ENCODE measurements at regions not wholly inside any gene's neighbourhood (a gene's known extent, or its start where the extent isn't known, plus 50 kb on each side); places are given as distances from the start of the nearest gene placed in this dataset.

DNA sequence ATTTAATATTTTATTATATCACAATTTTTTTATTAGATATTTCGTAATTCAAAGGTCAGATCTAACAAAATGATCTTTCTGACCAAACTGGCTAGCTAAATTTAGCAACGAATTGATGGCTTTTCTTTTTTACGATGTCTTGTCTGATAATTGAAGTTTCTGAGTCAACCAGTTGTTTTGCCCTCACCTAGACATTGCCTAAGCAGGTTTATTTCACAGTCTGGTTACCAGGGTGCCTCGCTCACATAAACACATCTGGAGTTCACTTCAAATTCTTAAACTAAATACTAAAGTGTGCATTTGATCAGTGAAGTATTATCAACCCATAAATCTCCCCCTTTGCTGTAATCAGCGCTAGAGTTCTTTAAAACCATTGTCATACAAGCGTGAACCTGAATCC lies 448.3 kb downstream of the TLE4 start:
- Histone ChIP-seq H3K27me3 (ENCODE audit: insufficient read depth, low read length) (no peaks in the 10 kb centered on the region), H2AFZ (ENCODE audit: low read length, unreplicated experiment) (no peak overlapping the region), H3K4me1 (ENCODE audit: control insufficient read depth, insufficient read depth, low read length, unreplicated experiment) (no peaks in the 10 kb centered on the region), H3K27ac (ENCODE audit: low read depth, low read length) (no peak overlapping the region), H3K4me3 (ENCODE audit: low read depth, low read length) (no peak overlapping the region), H3K36me3 (ENCODE audit: insufficient read depth, low read length) (no peaks in the 10 kb centered on the region), H3K79me2 (ENCODE audit: control insufficient read depth, insufficient read depth, low read length, unreplicated experiment) (no peaks in the 10 kb centered on the region)

DNA sequence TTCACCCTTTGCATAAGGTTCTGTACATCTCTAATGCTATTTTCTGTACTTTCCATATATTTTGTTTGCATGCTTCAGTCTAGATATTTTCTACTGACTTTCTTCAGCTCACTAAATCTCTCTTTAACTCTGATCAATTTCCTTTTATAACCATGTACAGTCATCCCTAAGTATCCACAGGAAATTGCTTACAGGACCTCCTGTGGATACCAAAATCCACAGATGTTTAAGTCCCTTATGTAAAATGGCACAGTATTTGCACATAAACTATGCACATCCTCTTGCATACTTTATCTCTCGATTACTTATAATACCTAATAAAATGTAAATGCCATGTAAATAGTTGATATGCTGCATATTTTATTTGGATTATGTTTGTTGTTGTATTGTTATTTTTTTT lies 442.1 kb downstream of the TLE4 start:
- Histone ChIP-seq H3K4me3 (ENCODE audit: low read depth, low read length) (no peak overlapping the region), H3K4me1 (ENCODE audit: control insufficient read depth, insufficient read depth, low read length, unreplicated experiment) (no peaks in the 10 kb centered on the region), H3K27ac (ENCODE audit: low read depth, low read length) (no peak overlapping the region), H3K36me3 (ENCODE audit: insufficient read depth, low read length) (no peaks in the 10 kb centered on the region), H3K79me2 (ENCODE audit: control insufficient read depth, insufficient read depth, low read length, unreplicated experiment) (no peaks in the 10 kb centered on the region), H3K27me3 (ENCODE audit: insufficient read depth, low read length) (no peaks in the 10 kb centered on the region), H2AFZ (ENCODE audit: low read length, unreplicated experiment) (no peak overlapping the region)

DNA sequence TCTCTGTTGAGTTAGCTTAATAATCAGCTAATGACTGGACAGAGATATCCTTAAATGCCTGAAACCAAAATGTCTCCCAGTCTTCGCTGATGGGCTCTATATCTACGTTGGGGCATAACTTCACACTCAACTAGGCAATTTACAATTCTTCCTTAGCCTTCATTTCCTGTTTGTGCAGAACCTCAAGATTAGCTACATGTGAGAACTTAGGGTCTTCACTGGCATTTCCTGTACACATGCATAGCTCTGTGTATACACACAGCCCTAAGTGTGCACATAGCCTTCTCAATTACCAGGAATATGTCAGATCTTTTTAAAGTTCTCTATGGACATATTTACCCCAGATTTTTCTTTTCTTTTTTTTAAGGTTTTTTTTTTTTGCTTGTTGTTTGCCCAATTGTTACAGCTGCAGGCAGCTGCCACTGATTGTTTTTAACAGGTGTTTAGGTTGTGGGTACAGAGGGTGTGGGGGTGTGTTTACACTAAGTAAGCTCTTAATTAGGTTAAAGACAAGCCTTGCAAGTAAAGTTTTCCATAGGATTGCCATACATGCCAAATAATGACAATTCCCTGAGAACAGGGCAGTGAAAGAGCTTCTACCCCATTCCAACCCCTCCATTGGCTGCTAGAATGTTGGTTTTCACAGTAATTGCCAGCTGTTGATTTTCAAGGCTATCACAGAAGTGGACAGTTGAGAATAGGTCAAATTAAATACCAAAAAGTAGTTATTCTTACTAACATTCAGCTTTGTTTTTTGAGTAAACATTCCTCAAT lies 441.0 kb downstream of the TLE4 start:
- Histone ChIP-seq H3K4me1 (ENCODE audit: control insufficient read depth, insufficient read depth, low read length, unreplicated experiment) (no peaks in the 10 kb centered on the region), H2AFZ (ENCODE audit: low read length, unreplicated experiment) (no peak overlapping the region), H3K27me3 (ENCODE audit: insufficient read depth, low read length) (no peaks in the 10 kb centered on the region), H3K4me3 (ENCODE audit: low read depth, low read length) (no peak overlapping the region), H3K36me3 (ENCODE audit: insufficient read depth, low read length) (no peaks in the 10 kb centered on the region), H3K79me2 (ENCODE audit: control insufficient read depth, insufficient read depth, low read length, unreplicated experiment) (no peaks in the 10 kb centered on the region), H3K27ac (ENCODE audit: low read depth, low read length) (no peak overlapping the region)

- Histone ChIP-seq H3K4me1 (ENCODE audit: control insufficient read depth, insufficient read depth, low read length, unreplicated experiment) (no peaks in the 10 kb centered on the region), H2AFZ (ENCODE audit: low read length, unreplicated experiment) (no peak overlapping the region), H3K79me2 (ENCODE audit: control insufficient read depth, insufficient read depth, low read length, unreplicated experiment) (no peaks in the 10 kb centered on the region)
These were observed 437.4 kb downstream of the TLE4 start for GRCh38 chr9:80009204-80009603.

DNA sequence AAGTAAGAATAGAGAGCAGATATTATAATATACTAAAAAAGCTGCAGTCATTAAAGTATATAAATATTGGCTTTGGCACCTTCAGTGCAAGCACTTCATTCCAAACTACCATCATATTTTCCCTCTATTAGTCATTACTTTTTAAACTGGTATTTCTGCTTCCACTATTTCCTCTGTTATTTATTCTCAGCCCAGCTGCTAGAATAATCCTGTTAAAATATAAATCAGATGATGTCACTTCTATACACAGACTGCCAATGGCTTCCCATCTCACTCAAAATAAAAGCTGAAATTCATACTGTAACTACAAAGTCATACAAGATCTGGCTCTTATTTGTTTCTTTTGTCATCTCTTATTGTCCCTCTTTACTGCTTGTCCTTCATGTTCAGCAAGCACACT lies 432.9 kb downstream of the TLE4 start:
- no peaks in the 10 kb centered on the region for H3K4me1 ChIP-seq (ENCODE audit: control insufficient read depth, insufficient read depth, low read length, unreplicated experiment)
- no peaks in the 10 kb centered on the region for H3K27me3 ChIP-seq (ENCODE audit: insufficient read depth, low read length)

More at GRCh38 chr9:80009204-80009603, 437.4 kb downstream of the TLE4 start:
- Histone ChIP-seq H3K27me3 (ENCODE audit: insufficient read depth, low read length) (no peaks in the 10 kb centered on the region), H3K27ac (ENCODE audit: low read depth, low read length) (no peak overlapping the region), H3K4me3 (ENCODE audit: low read depth, low read length) (no peak overlapping the region), H3K36me3 (ENCODE audit: insufficient read depth, low read length) (no peaks in the 10 kb centered on the region)

GRCh38 chr9:79990536-79990935 lies 418.8 kb downstream of the TLE4 start:
- no peaks in the 10 kb centered on the region for H3K4me1 ChIP-seq (ENCODE audit: control insufficient read depth, insufficient read depth, low read length, unreplicated experiment)
- H3K4me3 ChIP-seq (ENCODE audit: low read depth, low read length) = no peak overlapping the region
- H3K36me3 ChIP-seq (ENCODE audit: insufficient read depth, low read length) = no peaks in the 10 kb centered on the region
- H2AFZ ChIP-seq (ENCODE audit: low read length, unreplicated experiment) = peak overlapping the region; percentile 45
- H3K79me2 ChIP-seq (ENCODE audit: control insufficient read depth, insufficient read depth, low read length, unreplicated experiment) = no peaks in the 10 kb centered on the region
- no peaks in the 10 kb centered on the region for H3K27me3 ChIP-seq (ENCODE audit: insufficient read depth, low read length)
- H3K27ac ChIP-seq (ENCODE audit: low read depth, low read length) = no peak overlapping the region

More for the DNA sequence above, 432.9 kb downstream of the TLE4 start:
- Histone ChIP-seq H3K79me2 (ENCODE audit: control insufficient read depth, insufficient read depth, low read length, unreplicated experiment) (no peaks in the 10 kb centered on the region), H2AFZ (ENCODE audit: low read length, unreplicated experiment) (no peak overlapping the region), H3K36me3 (ENCODE audit: insufficient read depth, low read length) (no peaks in the 10 kb centered on the region), H3K27ac (ENCODE audit: low read depth, low read length) (no peak overlapping the region), H3K4me3 (ENCODE audit: low read depth, low read length) (no peak overlapping the region)

DNA sequence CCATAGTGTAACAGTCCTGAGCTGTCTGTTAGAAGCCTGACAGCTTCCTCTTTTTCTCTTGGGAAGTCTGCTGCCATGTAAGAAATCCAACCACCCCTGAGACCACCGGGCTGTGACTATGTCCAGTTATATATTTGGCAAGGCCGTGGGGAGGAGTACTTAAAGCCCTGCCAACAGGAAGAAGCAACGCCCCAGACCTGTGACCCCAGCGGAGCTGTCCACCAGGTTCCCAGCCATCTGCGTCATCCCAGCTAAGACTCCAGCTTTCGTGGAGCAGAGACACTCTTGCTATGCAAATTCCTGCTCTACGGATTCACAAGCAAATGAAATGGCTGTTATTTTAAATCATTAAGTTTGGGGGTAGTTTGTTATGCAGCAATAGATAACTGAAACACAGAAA lies 417.3 kb downstream of the TLE4 start:
- Histone ChIP-seq H3K4me1 (ENCODE audit: control insufficient read depth, insufficient read depth, low read length, unreplicated experiment) (no peaks in the 10 kb centered on the region), H3K79me2 (ENCODE audit: control insufficient read depth, insufficient read depth, low read length, unreplicated experiment) (no peaks in the 10 kb centered on the region), H2AFZ (ENCODE audit: low read length, unreplicated experiment) (no peak overlapping the region), H3K36me3 (ENCODE audit: insufficient read depth, low read length) (no peaks in the 10 kb centered on the region), H3K27ac (ENCODE audit: low read depth, low read length) (no peak overlapping the region), H3K4me3 (ENCODE audit: low read depth, low read length) (no peak overlapping the region), H3K27me3 (ENCODE audit: insufficient read depth, low read length) (no peaks in the 10 kb centered on the region)

GRCh38 chr9:79988126-79988525 lies 416.4 kb downstream of the TLE4 start:
- Histone ChIP-seq H3K36me3 (ENCODE audit: insufficient read depth, low read length) (no peaks in the 10 kb centered on the region), H3K27me3 (ENCODE audit: insufficient read depth, low read length) (no peaks in the 10 kb centered on the region), H2AFZ (ENCODE audit: low read length, unreplicated experiment) (no peak overlapping the region), H3K4me3 (ENCODE audit: low read depth, low read length) (no peak overlapping the region), H3K4me1 (ENCODE audit: control insufficient read depth, insufficient read depth, low read length, unreplicated experiment) (no peaks in the 10 kb centered on the region), H3K79me2 (ENCODE audit: control insufficient read depth, insufficient read depth, low read length, unreplicated experiment) (no peaks in the 10 kb centered on the region), H3K27ac (ENCODE audit: low read depth, low read length) (no peak overlapping the region)

- Histone ChIP-seq H3K27me3 (ENCODE audit: insufficient read depth, low read length) (no peaks in the 10 kb centered on the region), H3K36me3 (ENCODE audit: insufficient read depth, low read length) (no peaks in the 10 kb centered on the region), H3K4me1 (ENCODE audit: control insufficient read depth, insufficient read depth, low read length, unreplicated experiment) (no peaks in the 10 kb centered on the region), H3K27ac (ENCODE audit: low read depth, low read length) (no peak overlapping the region), H3K79me2 (ENCODE audit: control insufficient read depth, insufficient read depth, low read length, unreplicated experiment) (no peaks in the 10 kb centered on the region), H3K4me3 (ENCODE audit: low read depth, low read length) (no peak overlapping the region), H2AFZ (ENCODE audit: low read length, unreplicated experiment) (no peak overlapping the region)
These were observed 414.7 kb downstream of the TLE4 start for GRCh38 chr9:79986437-79986836.

DNA sequence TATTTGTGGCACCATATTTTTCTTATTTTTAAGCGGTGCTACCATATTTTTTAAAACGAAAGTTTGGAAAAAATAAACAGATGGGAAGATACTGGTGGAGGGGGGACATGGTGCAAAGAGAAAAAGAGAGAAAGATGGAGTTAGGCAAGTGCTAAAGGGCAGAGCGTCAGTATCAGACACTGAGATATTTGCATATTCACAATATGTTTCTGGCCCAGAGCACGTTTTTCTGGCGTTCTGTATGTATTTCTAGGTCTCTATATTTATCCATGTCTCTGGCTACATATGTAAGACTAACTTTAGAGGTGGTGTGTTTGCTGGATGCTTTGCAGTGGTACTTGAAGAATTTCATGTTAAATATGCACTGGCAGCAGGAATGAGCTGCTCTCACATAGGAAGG lies 414.0 kb downstream of the TLE4 start:
- no peaks in the 10 kb centered on the region for H3K27me3 ChIP-seq (ENCODE audit: insufficient read depth, low read length)
- no peak overlapping the region for H2AFZ ChIP-seq (ENCODE audit: low read length, unreplicated experiment)
- H3K27ac ChIP-seq (ENCODE audit: low read depth, low read length) = no peak overlapping the region
- no peaks in the 10 kb centered on the region for H3K4me1 ChIP-seq (ENCODE audit: control insufficient read depth, insufficient read depth, low read length, unreplicated experiment)
- H3K79me2 ChIP-seq (ENCODE audit: control insufficient read depth, insufficient read depth, low read length, unreplicated experiment) = no peaks in the 10 kb centered on the region
- no peaks in the 10 kb centered on the region for H3K36me3 ChIP-seq (ENCODE audit: insufficient read depth, low read length)
- H3K4me3 ChIP-seq (ENCODE audit: low read depth, low read length) = no peak overlapping the region

- H3K27ac ChIP-seq (ENCODE audit: low read depth, low read length) = no peak overlapping the region
- H3K79me2 ChIP-seq (ENCODE audit: control insufficient read depth, insufficient read depth, low read length, unreplicated experiment) = no peaks in the 10 kb centered on the region
- no peaks in the 10 kb centered on the region for H3K4me1 ChIP-seq (ENCODE audit: control insufficient read depth, insufficient read depth, low read length, unreplicated experiment)
- no peak overlapping the region for H2AFZ ChIP-seq (ENCODE audit: low read length, unreplicated experiment)
- H3K27me3 ChIP-seq (ENCODE audit: insufficient read depth, low read length) = no peaks in the 10 kb centered on the region
- no peak overlapping the region for H3K4me3 ChIP-seq (ENCODE audit: low read depth, low read length)
- H3K36me3 ChIP-seq (ENCODE audit: insufficient read depth, low read length) = no peaks in the 10 kb centered on the region
These were observed 413.5 kb downstream of the TLE4 start for GRCh38 chr9:79985264-79985663.
